GM21576 (cell line): ENCODE measurements at regions not wholly inside any gene's neighbourhood (a gene's known extent, or its start where the extent isn't known, plus 50 kb on each side); places are given as distances from the start of the nearest gene placed in this dataset.
"Not testable (repeated sequence)": the region's sequence is repeated elsewhere in the genome, so short reads cannot be mapped to it uniquely, and the experiment has no call there.

Experiments used
- ATAC-seq: cut with Tn5 transposase; IDR thresholded peaks from one replicate; pipeline ENCODE4 v1.9.1; 2021; ENCODE audit warnings: mild to moderate bottlenecking, moderate library complexity; ENCODE audit not compliant: unreplicated experiment

DNA sequence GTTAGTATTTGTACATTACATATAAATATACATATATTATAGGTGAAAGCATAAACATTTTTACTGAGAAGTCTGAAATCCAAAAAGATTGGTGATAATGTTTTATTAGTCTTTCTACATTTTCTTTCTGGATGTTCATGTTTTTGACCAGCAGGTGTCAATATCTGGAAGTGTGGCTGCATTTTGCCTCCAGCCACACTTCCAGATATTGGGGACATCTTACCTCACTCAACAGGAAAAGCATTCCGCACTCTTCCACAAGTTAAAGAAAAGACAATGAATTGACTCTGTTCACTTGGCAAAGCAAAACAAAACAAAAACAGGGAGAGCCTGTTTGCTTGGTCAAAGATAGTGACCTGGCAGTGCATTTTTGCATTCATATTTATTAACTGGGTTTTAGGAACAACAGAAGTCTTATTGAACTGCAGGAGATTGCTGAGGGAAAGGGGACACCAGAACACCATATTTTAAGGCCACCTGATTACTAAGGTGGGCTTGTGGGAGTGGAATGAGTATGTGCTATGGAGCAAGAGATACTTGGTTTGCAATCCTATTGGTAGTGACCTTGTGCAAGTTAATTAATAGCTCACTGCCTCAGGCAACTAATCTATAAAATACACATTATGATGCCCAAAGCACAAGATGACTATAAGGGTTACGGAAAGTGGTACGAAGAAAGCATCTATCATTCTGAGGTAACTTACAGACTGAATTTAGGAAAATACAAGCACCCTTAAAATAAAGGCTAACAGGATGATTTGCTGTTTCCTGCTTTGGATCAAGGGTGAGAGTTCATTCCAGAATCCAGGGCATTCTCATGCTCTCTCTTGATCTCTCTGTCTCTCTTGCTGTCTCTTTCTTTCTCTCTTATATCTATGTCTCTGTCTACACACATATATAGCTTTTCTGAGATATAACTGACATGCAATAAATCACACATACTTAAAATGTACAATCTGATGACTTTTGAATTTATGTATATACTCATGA is 389.9 kb upstream of the EMCN start:
- ATAC-seq: no peak

DNA sequence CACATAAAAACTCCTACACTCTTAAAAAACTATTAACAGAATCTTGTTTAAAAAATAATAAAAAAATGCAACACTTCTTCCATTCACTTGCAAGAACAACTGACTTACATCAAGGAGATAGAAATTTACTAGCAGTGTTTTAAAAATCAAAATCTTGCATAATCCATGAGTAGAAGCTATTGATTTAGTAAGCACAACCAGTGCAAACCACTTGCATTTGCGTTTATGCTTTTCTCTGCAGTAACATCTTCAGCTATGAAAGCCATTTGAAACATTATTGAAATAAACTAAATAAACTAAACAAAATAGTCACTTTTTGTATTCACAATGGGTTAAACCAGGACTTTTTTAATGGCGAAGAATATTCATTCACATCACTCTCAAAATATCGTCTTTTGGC is 389.2 kb upstream of the EMCN start:
- no peak for ATAC-seq

DNA sequence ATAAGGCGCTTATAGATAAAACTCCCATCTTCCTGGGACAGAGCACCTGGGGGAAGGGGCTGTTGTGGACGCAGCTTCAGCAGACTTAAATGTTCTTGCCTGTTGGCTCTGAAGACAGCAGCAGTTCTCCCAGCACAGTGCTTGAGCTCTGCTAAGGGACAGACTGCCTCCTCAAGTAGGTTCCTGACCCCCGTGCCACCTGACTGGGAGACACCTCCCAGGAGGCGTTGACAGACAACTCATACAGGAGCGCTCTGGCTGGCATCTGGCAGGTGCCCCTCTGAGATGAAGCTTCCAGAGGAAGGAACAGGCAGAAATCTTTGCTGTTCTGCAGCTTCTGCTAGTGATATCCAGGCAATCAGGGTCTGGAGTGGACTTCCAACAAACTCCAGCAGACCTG is 383.1 kb upstream of the EMCN start:
- ATAC-seq: not testable (repeated sequence)

DNA sequence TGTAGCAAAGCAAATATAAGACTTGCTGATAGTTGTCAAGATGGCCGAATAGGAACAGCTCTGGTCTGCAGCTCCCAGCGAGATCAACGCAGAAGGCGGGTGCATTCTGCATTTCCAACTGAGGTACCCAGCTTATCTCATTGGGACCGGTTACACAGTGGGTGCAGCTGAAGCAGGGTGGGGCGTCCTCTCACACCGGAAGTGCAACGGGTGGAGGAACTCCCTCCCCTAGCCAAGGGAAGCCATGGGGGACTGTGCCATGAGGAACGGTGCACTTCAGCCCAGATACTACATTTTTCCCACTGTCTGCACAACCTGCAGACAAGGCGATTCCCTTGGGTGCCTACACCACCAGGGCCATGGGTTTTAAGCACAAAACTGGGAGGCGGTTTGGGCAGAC is 382.3 kb upstream of the EMCN start:
- ATAC-seq: no peak

DNA sequence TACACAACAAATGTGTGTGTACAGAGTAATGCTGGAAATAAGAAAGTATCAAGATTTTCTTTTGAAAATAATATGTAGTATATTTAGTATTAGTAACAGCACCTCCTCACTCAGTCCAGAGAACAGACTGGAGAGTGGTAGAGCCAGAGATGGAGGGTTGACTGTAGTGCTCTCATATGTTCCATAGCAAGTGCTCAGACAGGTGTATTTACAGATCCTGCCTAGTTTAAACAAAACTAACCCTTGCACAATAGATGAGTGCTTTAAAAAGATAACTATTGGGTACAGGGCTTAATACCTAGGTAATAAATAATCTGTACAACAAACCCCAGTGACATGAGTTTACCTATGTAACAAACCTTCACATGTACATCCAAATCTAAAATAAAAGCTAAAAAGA is 381.0 kb upstream of the EMCN start:
- ATAC-seq: no peak

DNA sequence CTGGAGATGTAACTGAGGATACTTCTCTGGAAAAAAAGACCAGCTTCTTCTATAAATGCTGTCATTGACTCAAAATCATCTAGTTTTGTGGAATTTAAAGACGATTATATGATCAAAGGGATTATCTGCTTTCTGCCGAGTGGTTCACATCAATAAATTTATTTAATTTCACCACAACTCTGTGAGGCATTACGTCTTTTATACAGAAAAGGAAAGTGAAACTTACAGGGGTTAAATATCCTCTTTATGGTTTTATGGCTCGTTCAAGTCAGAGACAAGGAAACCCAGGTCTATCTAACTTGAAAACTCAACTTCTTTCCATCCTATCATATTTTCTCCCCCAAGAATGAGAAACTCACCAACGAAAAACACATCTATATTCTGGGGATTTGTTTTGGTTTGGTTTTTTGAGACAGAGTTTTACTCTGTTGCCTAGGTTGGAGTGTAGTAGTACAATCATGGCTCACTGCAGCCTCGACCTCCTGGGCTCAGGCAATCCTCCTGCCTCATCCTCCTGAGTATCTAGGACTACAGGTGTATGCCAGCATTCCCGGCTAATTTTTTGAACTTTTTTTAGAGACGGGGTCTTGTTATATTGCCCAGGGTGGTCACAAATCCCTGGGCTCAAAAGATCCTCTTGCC is 377.9 kb upstream of the EMCN start:
- ATAC-seq: peak; percentile 96

DNA sequence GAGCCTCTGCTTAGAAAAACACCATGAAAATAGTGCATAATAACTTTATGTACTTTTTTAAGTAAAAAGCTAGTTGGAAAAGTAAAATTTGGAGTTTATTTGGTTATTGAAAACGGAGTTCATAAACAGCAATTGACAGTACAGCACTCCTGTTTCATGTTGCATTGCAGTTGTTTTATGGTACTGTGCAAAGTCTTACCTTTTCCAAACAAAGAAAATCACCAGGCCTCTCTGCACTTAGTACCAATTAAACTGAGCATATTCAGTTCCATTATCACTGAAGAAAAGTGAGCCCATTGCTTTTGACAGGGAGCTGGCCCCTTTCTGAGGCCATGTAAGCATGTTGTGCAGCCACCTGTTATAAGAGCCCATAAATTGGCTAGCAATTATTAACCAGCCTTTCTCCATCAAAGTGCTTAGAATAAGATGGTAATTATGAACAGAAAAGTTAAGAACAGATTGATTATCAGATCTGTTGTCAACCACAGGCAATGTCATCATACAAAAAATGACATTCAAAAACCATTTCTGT is 376.6 kb upstream of the EMCN start:
- no peak for ATAC-seq

DNA sequence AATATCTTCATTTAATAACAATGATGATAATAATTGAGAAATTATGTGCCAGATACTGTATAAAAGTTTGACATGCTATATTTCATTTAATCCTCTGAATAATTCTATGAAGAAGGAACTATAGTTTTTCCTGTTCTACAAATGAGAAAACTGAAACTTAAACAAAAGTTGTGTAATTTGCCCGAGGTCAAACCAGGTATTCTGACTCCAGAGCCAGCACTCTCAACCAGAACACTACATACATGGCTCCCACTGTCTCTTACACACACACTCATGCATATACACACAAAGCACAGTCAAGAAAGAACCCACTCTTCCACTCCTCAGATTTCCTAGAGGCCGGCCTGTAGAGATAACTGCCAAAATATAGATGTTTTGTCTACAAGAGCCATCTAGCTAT is 374.0 kb upstream of the EMCN start:
- no peak for ATAC-seq

DNA sequence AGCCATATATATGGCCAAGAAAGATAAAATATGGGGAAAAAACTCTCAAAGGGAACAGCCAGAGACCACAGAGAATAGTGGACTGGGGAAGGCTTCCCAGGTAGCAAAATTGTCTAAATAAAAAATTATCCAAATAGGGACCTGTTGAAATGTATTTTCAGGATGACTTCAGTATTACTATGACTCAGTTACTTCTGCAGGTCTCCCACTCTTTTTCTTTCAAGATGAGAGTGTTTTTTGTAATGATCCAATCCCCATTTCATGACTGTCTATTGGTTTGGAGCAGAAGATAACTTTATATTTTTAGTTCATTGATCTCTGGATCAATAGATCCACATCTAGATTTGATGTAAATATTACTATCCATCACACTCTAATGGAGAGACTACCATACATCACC is 372.1 kb upstream of the EMCN start:
- no peak for ATAC-seq

DNA sequence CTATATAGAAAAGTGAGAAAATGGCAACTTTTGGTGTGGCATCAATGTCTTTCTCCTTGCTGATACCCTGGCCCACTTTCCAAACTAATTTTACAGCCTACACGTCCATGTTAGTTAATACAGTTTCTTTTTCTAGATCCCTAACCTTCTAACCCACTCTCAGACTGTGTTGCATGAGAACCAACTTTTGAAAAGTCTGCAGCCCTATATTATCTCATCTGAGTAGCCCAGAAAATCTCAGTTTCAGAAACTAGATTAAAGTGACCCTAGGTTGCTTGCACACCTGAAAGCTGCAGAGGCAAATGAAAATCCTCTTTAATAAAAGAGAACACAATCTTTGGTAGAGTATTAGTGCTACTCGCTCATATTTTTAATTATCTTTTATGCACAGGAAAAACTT is 371.6 kb upstream of the EMCN start:
- peak; percentile 75 for ATAC-seq

DNA sequence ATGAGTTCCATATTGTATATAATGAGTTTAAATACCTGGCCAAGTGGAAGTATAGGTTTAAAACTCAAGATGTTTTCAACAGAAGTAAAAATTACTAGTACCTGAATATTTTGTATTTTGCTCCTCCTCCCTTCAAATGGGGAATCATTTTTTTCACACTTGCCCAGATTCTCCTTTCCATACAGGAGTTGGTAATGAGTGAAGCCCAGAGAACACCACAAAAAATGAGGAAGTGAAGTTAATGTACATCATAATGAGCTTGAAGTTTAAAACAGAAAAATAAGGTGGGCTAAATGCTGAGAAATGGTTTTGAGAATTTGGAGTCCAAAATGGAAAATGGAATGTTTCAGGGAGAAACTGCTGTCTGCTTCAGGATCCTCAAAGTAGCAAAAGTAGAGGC is 364.8 kb upstream of the EMCN start:
- ATAC-seq: no peak

DNA sequence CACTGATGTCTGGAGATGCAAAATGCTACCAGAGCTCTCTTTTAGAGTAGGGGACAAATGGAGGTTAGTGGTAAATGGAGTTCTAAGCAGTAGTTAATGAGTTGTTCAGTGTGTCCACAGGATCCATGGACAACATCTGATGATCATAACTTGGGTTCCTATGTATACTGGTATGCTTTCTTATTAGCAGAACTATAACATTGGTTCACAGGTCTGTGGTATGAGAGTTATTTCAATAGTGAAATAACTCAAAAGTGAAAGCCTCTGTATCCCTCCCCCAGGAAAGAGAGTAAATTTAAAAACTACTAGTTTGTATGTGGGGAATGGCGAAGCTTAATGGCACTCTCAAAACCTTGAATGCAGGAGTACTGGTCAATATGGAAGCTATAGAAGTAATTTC is 363.5 kb upstream of the EMCN start:
- ATAC-seq: no peak

DNA sequence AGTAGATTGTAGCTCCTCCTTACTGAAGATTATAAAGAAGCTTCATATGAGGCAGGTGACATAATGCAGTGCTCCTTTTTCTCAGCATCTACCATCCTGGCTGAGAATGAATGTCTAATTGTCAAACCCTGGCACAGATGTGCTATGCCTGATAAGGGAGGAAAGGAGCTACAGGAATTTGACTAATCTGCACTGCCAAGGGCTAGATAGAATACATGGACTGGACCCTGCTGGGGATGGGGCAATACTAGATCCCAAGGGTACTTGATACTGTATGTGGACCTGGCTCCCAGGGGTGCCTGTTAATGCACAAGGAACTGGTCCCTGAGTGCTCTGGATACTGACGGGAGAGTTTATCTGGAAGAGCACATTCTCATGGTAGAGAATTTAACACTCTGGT is 362.2 kb upstream of the EMCN start:
- ATAC-seq: no peak

DNA sequence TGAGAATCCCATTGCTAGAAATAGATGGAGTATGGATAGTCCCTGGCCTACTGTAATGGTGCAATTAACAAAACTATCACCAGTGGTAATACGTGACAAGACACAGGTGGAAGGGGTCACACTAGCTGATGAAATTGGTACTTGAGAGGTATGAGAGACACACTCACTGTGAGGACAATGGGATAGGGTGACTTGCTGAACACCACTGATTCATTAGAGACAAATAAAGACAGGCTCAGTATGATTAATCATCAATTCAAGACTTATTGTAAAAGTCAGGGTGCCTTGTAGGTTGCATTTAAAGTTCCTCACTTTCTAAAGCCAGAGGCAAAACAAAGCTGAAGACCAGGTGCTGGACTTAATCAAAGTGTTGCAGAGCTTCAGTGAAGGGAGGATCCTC is 361.6 kb upstream of the EMCN start:
- no peak for ATAC-seq

DNA sequence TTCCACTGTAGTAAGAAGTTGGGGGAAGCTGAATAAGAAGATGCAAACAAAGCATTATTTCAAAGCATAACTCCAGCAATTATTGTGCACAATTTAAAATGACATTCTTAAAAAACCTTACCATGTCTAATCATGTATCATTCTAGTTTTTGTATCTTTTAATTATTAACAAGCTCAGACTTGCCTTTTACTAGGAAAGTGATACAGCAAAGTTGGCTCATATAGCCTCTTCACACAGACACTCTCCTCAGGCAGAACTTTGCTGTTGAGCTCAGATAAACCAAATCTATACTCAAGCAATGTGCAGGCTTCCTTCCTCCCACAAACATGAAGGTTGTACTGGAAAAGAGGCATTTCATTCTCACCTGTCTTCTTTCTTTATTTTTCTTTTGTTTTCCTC is 358.7 kb upstream of the EMCN start:
- ATAC-seq: no peak

DNA sequence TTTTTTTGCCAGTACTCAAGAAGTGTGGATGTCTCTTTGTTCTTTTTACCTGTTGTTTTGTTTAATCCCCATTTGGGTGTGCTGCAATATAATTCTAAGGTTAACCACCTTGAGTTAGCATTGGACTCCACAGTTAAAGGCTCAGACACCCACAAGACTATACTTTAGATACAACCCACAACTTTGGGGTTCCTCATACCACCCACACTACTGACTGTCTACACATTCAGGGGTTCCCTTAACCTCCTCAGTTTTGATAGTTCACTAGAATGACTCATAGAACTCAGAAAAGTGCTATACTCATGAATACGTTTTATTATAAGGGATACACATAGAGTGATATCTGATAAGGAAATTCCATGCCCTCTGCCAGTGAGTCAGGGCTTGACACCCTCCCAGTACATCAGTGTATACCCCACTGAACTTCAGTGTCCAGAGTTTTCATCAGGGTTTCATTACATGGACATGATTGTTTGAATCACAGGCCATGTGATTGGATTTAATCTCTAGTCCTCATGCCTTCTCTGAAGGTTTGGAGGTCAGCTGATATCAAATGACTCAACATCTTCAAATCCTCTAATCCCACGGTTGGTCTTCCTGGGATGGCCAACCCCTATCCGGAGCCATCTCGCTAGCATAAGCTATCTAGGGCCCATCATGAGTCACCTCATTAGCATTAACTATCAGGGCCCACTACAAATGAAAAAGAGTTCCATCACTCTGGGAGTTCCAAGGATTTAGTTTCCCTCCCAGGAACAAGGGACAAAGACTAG is 357.7 kb upstream of the EMCN start:
- ATAC-seq: no peak

DNA sequence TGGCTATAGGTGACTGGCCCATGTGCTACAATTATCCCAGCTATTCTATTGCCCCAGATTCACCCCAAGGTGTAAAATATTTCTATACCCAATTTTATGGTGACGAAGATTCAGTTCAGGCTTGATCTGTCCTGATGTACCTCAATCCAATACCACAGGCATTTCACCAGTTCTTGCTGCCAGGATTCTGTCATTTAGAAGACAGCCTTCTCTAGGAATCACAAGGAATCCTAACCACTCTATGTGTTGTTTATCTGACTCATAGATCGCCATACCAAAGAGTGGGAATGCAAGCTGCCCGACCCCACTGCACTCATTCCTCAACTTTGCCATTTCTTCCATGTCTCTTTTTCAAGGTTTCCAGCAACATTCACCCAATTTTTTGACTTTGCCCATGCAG is 355.0 kb upstream of the EMCN start:
- no peak for ATAC-seq

DNA sequence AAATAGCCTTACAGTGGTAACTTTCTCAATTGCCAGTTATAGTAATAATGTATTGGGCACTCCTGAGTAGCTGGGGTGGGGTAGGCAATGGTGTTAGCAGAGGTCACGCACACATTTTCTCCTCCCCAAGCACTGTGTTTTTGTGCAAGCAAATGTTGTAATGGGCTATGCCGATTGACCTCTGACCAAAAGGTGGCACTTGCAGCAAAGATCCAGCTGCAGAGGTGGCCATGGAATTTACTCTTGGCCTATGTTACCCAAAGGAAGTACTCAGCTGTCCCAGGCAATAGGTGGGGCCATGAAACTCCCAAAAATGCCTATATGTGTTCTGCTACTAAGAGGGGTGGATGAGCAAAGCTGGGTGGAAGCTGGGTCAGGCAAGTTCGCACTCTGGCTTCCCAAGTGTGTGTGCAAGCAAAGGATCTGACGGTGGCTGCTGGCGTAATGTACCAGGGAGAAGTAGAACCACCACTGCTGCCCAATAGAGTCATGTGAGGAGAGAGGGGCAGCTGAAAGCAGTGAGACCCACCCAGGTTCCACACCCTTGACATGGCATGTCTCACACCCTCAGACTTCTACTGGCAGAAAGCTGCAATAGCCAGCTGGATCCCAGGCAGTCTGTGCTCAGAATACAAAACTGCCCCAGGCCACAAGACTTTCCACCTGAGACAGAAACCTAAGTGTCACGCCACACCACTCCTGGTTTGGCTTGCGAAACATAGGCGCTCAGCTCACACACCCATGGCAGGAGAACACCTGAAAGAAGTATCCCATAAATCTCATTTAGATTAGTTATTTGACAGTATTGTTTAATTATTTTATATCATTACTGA is 353.3 kb upstream of the EMCN start:
- ATAC-seq: no peak

DNA sequence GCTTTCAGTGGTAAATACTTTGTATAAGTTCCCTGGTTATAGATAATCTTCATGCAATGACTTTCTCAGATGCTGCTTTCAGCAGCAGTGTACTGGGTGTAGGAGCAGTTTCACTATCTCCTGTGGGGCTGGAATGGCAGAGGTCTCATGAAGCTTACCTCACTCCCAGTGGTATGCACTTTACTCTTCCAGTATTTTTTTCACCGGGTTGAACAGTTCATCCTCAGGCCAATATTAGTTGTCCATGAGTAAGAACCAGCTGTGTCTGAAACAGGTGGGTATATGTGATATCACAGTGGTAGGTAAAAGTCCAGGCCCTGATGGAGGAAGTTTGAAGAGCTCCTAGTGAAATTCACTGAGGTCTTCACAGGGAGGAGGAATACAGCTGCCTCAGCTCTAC is 351.5 kb upstream of the EMCN start:
- no peak for ATAC-seq

DNA sequence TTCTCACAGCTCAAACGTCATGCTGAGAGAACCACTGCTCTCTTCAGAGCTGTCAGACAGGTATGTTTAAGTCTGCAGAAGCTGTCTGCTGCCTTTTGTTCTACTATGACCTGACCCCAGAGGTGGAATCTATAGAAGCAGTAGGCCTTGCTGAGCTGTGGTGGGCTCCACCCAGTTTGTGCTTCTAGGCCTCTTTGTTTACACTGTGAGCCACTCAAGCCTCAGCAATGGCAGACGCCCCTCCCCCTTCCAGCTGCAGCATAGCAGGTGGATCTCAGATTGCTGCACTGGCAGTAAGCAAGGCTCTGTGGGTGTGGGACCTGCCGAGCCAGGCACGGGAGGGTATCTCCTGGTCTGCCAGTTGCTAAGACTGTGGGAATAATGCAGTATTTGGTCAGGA is 350.5 kb upstream of the EMCN start:
- not testable (repeated sequence) for ATAC-seq

DNA sequence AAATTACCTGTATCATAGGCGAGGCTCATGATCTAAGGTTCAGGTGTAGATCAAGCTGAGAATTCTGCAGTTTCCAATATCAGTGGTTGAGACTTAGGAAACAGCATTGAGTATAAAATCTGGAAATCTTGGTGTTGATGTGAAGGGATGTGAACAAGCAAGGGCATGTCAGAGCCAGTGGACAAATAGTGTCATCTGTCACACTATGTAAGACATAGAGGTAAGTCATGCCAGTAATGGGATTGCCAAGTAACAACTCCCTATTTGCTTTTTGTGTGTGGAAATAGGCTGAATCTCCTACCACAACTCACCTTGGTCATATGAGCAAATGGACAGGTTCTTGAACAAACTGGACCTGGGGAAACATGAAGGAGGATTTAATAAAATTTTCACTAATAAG is 334.5 kb upstream of the EMCN start:
- ATAC-seq: no peak
